A549 (cell line): ENCODE measurements at regions not wholly inside any gene's neighbourhood (a gene's known extent, or its start where the extent isn't known, plus 50 kb on each side); places are given as distances from the start of the nearest gene placed in this dataset.

Experiments
- BHLHE40 ChIP-seq: IDR thresholded peaks from 2 replicates; pipeline ENCODE4 v1.6.1; 2012; ENCODE audit warnings: low read depth, low read length, inconsistent platforms
- CTCF ChIP-seq: fragments of >200 bp; sonication (Bioruptor Twin); formaldehyde crosslinking; IDR thresholded peaks from 3 replicates; pipeline ENCODE4 v1.5.1; 2016
- JUNB ChIP-seq: fragments of >200 bp; sonication (Bioruptor Twin); formaldehyde crosslinking; IDR thresholded peaks from 2 replicates; pipeline ENCODE4 v1.6.1; 2016
- POLR2A ChIP-seq: IDR thresholded peaks from 2 replicates; pipeline ENCODE4 v1.6.1; 2012; ENCODE audit warnings: mild to moderate bottlenecking, low read length
- REST ChIP-seq: fragments of 200-600 bp; sonication (generic); IDR thresholded peaks from 2 replicates; pipeline ENCODE4 v1.6.1; 2016; ENCODE audit warnings: antibody characterized with exemption, mild to moderate bottlenecking, moderate library complexity
- RFX5 ChIP-seq: fragments of 450-650 bp; IDR thresholded peaks from 2 replicates; pipeline ENCODE4 v1.7.1; 2014; ENCODE audit warnings: antibody characterized with exemption, mild to moderate bottlenecking, moderate library complexity
- ZFP36 ChIP-seq: fragments of 450-650 bp; IDR thresholded peaks from 2 replicates; pipeline ENCODE4 v1.6.1; 2014; ENCODE audit warnings: borderline replicate concordance; ENCODE audit not compliant: partially characterized antibody

GRCh38 chr1:11418056-11418455 lies 60.9 kb upstream of the DISP3 start:
- TF ChIP-seq ZFP36 (no peak), CTCF (no peak), RFX5 (no peak), BHLHE40 (no peak), REST (no peak), JUNB (no peak), POLR2A (no peak)
